ENCODE measurements at regions not wholly inside any gene's neighbourhood (a gene's known extent, or its start where the extent isn't known, plus 50 kb on each side); places are given as distances from the start of the nearest gene placed in this dataset.
"Not testable (repeated sequence)": the region's sequence is repeated elsewhere in the genome, so short reads cannot be mapped to it uniquely, and the experiment has no call there.

GRCh38 chr2:188036786-188037185 lies 254.9 kb upstream of the GULP1 start:
- H4K5ac ChIP-seq (ENCODE audit: low read depth, low read length); POLR2A ChIA-PET (ENCODE audit: unreplicated experiment); H3K9ac ChIP-seq (ENCODE audit: low read depth, low read length); H3K4me3 ChIP-seq (ENCODE audit: insufficient read depth, low read depth, low read length); H2BK15ac ChIP-seq (ENCODE audit: low read depth, low read length); H4K8ac ChIP-seq (ENCODE audit: low read depth in 2 of 2, low read length in 2 of 2); H3K79me1 ChIP-seq (ENCODE audit: low read depth in 1 of 2, low read length in 2 of 2); H4K20me1 ChIP-seq (ENCODE audit: insufficient read depth, low read length); H3K18ac ChIP-seq (ENCODE audit: low read depth, low read length); BruUV-seq (replicated peaks); DNase-seq; H2AFZ ChIP-seq (replicated peaks; ENCODE audit: low read length, poor library complexity); H3K23ac ChIP-seq (ENCODE audit: low read depth, low read length); in situ Hi-C loops (cut with MboI; ENCODE audit: low sequenced_read_pairs); H3K27ac ChIP-seq (ENCODE audit: insufficient read depth, low read length); H3K4me1 ChIP-seq (ENCODE audit: control insufficient read depth, insufficient read depth, low read length); H3K9me1 ChIP-seq (ENCODE audit: insufficient read depth, low read length); dilution Hi-C loops (cut with HindIII; ENCODE audit: low sequenced_read_pairs, unreplicated experiment); H2BK120ac ChIP-seq (ENCODE audit: low read depth, low read length); H2AK5ac ChIP-seq (ENCODE audit: low read depth, low read length); H3K27me3 ChIP-seq (ENCODE audit: control insufficient read depth, insufficient read depth, low read length); H2BK20ac ChIP-seq (ENCODE audit: low read depth, low read length); H3K14ac ChIP-seq (replicated peaks; ENCODE audit: low read depth, low read length); H3K4ac ChIP-seq (ENCODE audit: low read depth, low read length); CTCF ChIA-PET; ATAC-seq (ENCODE audit: low read depth); H3K9me3 ChIP-seq (ENCODE audit: control insufficient read depth, insufficient read depth, low read length); H2BK5ac ChIP-seq (ENCODE audit: low read depth, low read length, poor library complexity, severe bottlenecking); H2AK9ac ChIP-seq (replicated peaks; ENCODE audit: low read depth, low read length, poor library complexity); H3K4me2 ChIP-seq (ENCODE audit: low read depth, low read length); H4K91ac ChIP-seq (ENCODE audit: insufficient read depth, low read depth, low read length); H3K36me3 ChIP-seq (ENCODE audit: control insufficient read depth, insufficient read depth, low read length); intact Hi-C loops (cut with micrococcal nuclease); H3K56ac ChIP-seq (ENCODE audit: extremely low read depth, insufficient read depth, low read length): not testable (repeated sequence)
- 83% methylated on average over 5 of the region's 5 CpGs; no CpG with 5 or more reads in 1 of the 2 experiments for WGBS, 2 experiments (ENCODE audit: extremely low coverage in 2 of 2, insufficient read length in 1 of 2)
